Psoas muscle (tissue), 7 donors: ENCODE measurements at regions not wholly inside any gene's neighbourhood (a gene's known extent, or its start where the extent isn't known, plus 50 kb on each side); places are given as distances from the start of the nearest gene placed in this dataset.

Source experiments
- ATAC-seq, 4 donors: fragments of 200-7000 bp; cut with Tn5 transposase; one replicate each; pipeline ENCODE4 v1.9.1; 2020; ENCODE audit warnings: moderate library complexity in 3 of 4, mild to moderate bottlenecking in 2 of 4
- DNase-seq, 2 donors: peaks; one replicate each; pipeline ENCODE4 v3.0.0-alpha.2; 2020
- H3K27ac ChIP-seq: fragments of 200-600 bp; one replicate; pipeline ENCODE4 v1.8.0; 2022
- H3K27me3 ChIP-seq, 3 donors: fragments of 200-600 bp in 1 of 3; one replicate each; pipeline versions ENCODE4 v1.6.1 to v1.8.0; 2013 to 2022; ENCODE audit warnings: low read length in 2 of 3, mild to moderate bottlenecking in 2 of 3, moderate library complexity in 1 of 3; ENCODE audit not compliant: insufficient read depth in 3 of 3
- H3K36me3 ChIP-seq, 2 donors: fragments of 200-600 bp in 1 of 2; one replicate each; pipeline versions ENCODE4 v1.6.1 to v1.8.0; 2013 to 2022; ENCODE audit warnings: low read depth in 1 of 2, mild to moderate bottlenecking in 1 of 2, moderate library complexity in 1 of 2; ENCODE audit not compliant: insufficient read depth in 1 of 2
- H3K4me1 ChIP-seq: fragments of 200-600 bp; one replicate; pipeline ENCODE4 v1.8.0; 2022
- H3K4me3 ChIP-seq: fragments of 200-600 bp; one replicate; pipeline ENCODE4 v1.8.0; 2022; ENCODE audit warnings: mild to moderate bottlenecking
- H3K9me3 ChIP-seq: fragments of 200-600 bp; one replicate; pipeline ENCODE4 v1.8.0; 2022
- CTCF ChIP-seq: fragments of 200-600 bp; IDR thresholded peaks from one replicate; pipeline ENCODE4 v1.8.0; 2022; ENCODE audit warnings: antibody characterized with exemption
- WGBS, 3 donors: extraction: QIAGEN DNeasy Blood & Tissue Kit; methylation state at CpG; one replicate each; pipeline versions ENCODE4 v1.1.6 to v1.1.7; 2013; 5-methylcytosine and 5-hydroxymethylcytosine counted together
- intact Hi-C, 2 donors: fragments of 100-400 bp; cut with DNase I; formaldehyde crosslinking; loops; one replicate each; pipeline versions ENCODE4 v1.11.0 to v1.14.2; 2022
- donor health status: healthy with polysubstance abuse.
- donor health status: DM: no; HTN: no; CAD: no; lungs with moderate emphysema.
- donor health status: Bipolar disorder and iron deficiency.
- donor health status: healthy.
- donor health status: DM: yes; HTN: yes; CAD: no.
- donor health status: DM: no; HTN: no; CAD: no.
- donor health status: DM: yes; HTN: yes; CAD: no.

GRCh38 chr12:66832997-66833396 is 154.1 kb upstream of the GRIP1 start:
- ATAC-seq (no peak), DNase-seq (no peak)
- TF ChIP-seq CTCF: no peak
- intact Hi-C loops: no loop called here
- no peaks in the 10 kb centered on the region for H3K36me3 ChIP-seq
- 71 to 98% (median 90%) methylated on average over 2 of the region's 2 CpGs for WGBS, 3 donors
- H3K27ac ChIP-seq: no peak overlapping the region
- H3K4me3 ChIP-seq: no peak overlapping the region
- no peaks in the 10 kb centered on the region for H3K27me3 ChIP-seq
- no peaks in the 10 kb centered on the region for H3K4me1 ChIP-seq
- no peaks in the 10 kb centered on the region for H3K9me3 ChIP-seq

DNA sequence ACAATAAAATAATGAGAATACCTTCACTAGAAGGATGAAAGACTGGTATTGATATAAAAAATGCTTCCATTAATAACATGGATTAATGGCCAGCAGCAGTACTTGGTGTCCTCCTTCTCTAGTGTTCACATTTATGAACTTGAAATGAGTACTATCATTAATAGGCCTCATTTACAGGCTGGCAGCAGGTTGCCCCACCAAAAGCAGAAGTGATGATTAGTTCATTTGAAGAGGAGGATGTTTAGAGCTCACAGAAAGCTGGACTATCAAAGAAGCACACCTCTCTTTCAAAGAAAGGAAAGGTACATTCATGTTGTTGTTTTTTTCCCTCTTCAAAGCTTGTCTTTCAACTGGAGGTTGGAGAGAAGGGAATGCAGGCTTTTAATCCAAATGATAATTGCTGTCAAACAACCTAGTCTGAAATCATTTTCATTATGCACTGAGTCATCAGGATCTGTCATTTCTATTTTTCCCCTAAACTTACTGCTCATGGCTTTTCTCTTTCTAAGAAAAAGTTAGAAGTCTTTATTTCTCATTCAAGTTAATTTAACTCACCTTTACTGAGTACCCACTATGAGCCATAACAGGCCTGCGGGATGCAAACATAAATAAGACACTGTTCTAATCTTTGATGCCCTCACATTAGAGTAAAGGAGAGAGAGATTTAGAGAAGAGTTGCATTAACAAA is 157.9 kb upstream of the GRIP1 start:
- intact Hi-C loops: no loop called here

DNA sequence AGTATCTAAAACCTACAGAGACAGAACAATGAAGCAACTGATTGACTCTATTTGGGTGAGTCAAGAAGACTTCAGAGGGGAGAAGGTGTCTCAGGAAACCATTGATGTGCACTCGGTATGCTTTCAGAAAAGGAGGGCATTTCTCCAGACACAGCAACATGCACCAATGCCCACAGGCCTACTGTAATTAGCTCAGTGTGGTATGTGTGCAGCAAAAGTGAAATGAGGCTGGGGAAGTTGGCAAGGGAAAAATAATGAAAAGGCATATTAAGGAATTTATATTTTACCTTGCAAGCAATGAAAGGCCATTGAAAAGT is 158.4 kb upstream of the GRIP1 start:
- no peaks in the 10 kb centered on the region for H3K27me3 ChIP-seq
- no peaks in the 10 kb centered on the region for H3K9me3 ChIP-seq
- no peak for TF ChIP-seq CTCF
- no peak overlapping the region for H3K27ac ChIP-seq
- no peaks in the 10 kb centered on the region for H3K36me3 ChIP-seq
- intact Hi-C loops: no loop called here
- H3K4me1 ChIP-seq: no peaks in the 10 kb centered on the region
- H3K4me3 ChIP-seq: no peak overlapping the region
- no peak for ATAC-seq
- 77 to 80% (median 78%) methylated on average over 1 of the region's 1 CpG for WGBS, 3 donors
- DNase-seq: no peak

More for the DNA sequence above, 157.9 kb upstream of the GRIP1 start:
- DNase-seq (no peak), ATAC-seq (no peak)
- H3K27ac ChIP-seq: no peak overlapping the region
- no peaks in the 10 kb centered on the region for H3K4me1 ChIP-seq
- no peak overlapping the region for H3K4me3 ChIP-seq
- no peaks in the 10 kb centered on the region for H3K27me3 ChIP-seq
- no peaks in the 10 kb centered on the region for H3K36me3 ChIP-seq
- H3K9me3 ChIP-seq: no peaks in the 10 kb centered on the region
- no peak for TF ChIP-seq CTCF
- WGBS, 3 donors: 0 to 47% (median 44%) methylated on average over 1 of the region's 1 CpG

- no peaks in the 10 kb centered on the region for H3K4me1 ChIP-seq
- no peak for TF ChIP-seq CTCF
- intact Hi-C loops: no loop called here
- no peaks in the 10 kb centered on the region for H3K36me3 ChIP-seq
- no peak overlapping the region for H3K4me3 ChIP-seq
- no peaks in the 10 kb centered on the region for H3K9me3 ChIP-seq
- H3K27me3 ChIP-seq: no peaks in the 10 kb centered on the region
- DNase-seq: no peak
- H3K27ac ChIP-seq: no peak overlapping the region
- 85 to 89% (median 88%) methylated on average over 4 of the region's 4 CpGs for WGBS, 3 donors
- ATAC-seq: no peak
Observed at GRCh38 chr12:66838366-66838765, 159.5 kb upstream of the GRIP1 start.

DNA sequence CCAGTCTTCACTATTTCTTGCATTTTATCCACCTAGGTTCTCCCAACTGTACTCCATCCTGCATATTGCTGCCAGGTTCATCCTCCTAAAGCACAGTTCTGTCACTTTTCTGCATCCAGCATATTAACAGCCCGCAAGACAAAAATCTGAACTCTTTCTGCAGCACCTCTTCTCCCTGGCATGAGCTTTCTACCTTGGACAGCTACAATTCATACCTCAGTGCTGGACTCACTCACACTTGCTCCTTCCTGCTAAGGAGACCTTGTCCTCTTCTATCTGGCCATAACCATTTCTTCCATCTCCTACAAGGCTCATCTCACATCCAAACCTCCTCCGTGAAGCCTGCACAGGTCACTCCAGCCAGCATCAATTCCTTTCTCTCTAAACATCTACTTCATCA is 170.1 kb upstream of the GRIP1 start:
- Histone ChIP-seq H3K27ac (no peak overlapping the region), H3K4me3 (no peak overlapping the region), H3K4me1 (no peaks in the 10 kb centered on the region), H3K9me3 (no peaks in the 10 kb centered on the region), H3K36me3 (no peaks in the 10 kb centered on the region), H3K27me3 (peaks cover 2 to 4% (median 2%) of the 10 kb centered on the region in 3 donors)
- no peak for TF ChIP-seq CTCF
- ATAC-seq: no peak
- intact Hi-C loops: no loop called here
- 87 to 95% (median 93%) methylated on average over 2 of the region's 2 CpGs for WGBS, 3 donors
- no peak for DNase-seq
